ENCODE measurements at regions not wholly inside any gene's neighbourhood (a gene's known extent, or its start where the extent isn't known, plus 50 kb on each side); places are given as distances from the start of the nearest gene placed in this dataset.

- TF ChIP-seq, protein P1, sequence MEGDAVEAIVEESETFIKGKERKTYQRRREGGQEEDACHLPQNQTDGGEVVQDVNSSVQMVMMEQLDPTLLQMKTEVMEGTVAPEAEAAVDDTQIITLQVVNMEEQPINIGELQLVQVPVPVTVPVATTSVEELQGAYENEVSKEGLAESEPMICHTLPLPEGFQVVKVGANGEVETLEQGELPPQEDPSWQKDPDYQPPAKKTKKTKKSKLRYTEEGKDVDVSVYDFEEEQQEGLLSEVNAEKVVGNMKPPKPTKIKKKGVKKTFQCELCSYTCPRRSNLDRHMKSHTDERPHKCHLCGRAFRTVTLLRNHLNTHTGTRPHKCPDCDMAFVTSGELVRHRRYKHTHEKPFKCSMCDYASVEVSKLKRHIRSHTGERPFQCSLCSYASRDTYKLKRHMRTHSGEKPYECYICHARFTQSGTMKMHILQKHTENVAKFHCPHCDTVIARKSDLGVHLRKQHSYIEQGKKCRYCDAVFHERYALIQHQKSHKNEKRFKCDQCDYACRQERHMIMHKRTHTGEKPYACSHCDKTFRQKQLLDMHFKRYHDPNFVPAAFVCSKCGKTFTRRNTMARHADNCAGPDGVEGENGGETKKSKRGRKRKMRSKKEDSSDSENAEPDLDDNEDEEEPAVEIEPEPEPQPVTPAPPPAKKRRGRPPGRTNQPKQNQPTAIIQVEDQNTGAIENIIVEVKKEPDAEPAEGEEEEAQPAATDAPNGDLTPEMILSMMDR (IDR thresholded peaks at IDR 0.05; ENCODE audit: low read depth, low read length): no peak
- no peak for TF ChIP-seq EZH2phosphoT487 (IDR thresholded peaks at IDR 0.05; ENCODE audit: low read depth)
Observed at GRCh38 chr1:39110325-39110851, 84.2 kb downstream of the NDUFS5 start.
